ENCODE measurements at regions not wholly inside any gene's neighbourhood (a gene's known extent, or its start where the extent isn't known, plus 50 kb on each side); places are given as distances from the start of the nearest gene placed in this dataset.
A peak's percentile ranks its signal among the peaks of the same experiment; 100 is the strongest.
"Not testable (repeated sequence)": the region's sequence is repeated elsewhere in the genome, so short reads cannot be mapped to it uniquely, and the experiment has no call there.

DNA sequence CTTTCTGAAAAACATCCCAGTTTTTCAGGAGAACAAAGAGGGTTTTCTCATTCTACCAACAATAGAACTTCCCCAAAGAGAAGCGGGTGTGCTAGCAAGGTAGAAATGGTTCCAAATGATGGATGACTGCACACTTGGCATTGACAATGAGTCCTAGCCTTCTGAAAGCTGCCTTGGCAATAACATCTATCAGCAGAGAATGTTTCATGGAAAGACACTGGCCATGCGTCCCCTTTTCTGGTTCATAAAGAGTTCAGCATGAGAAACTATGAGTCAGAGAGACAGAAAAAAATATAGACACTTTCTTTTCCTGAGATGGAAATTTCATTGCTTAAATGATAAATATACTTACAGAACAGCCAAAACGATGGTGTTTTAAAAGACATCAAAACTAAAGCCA, 236.9 kb upstream of the PRKX start:
- no peak overlapping the region for H3K4me3 Mint-ChIP-seq
- H3K27ac ChIP-seq (ENCODE audit: insufficient read depth, low read length, poor library complexity, severe bottlenecking) = no peak overlapping the region
- H3K4me1 ChIP-seq (ENCODE audit: control insufficient read depth, insufficient read depth, low read length, poor library complexity, severe bottlenecking) = no peaks in the 10 kb centered on the region
- no peaks in the 10 kb centered on the region for H3K4me1 Mint-ChIP-seq
- no peak for ATAC-seq (ENCODE audit: low read depth in 2 of 2)
- no peak overlapping the region for H3K27ac Mint-ChIP-seq
- DNase-seq = no peak
- no peaks in the 10 kb centered on the region for H3K36me3 Mint-ChIP-seq
- H3K27me3 ChIP-seq (ENCODE audit: control insufficient read depth, insufficient read depth, low read length) = no peaks in the 10 kb centered on the region
- no peaks in the 10 kb centered on the region for H3K36me3 ChIP-seq (ENCODE audit: control insufficient read depth, insufficient read depth, low read length)
- H3K4me3 ChIP-seq (ENCODE audit: low read depth, low read length) = no peak overlapping the region
- H3K9me3 ChIP-seq (ENCODE audit: control insufficient read depth in 2 of 2, low read length in 2 of 2) = no peaks in the 10 kb centered on the region
- H3K27me3 Mint-ChIP-seq = no peaks in the 10 kb centered on the region
- H3K9me3 Mint-ChIP-seq = peaks cover 0 to 8% (median 0%) of the 10 kb centered on the region in 7 donors

DNA sequence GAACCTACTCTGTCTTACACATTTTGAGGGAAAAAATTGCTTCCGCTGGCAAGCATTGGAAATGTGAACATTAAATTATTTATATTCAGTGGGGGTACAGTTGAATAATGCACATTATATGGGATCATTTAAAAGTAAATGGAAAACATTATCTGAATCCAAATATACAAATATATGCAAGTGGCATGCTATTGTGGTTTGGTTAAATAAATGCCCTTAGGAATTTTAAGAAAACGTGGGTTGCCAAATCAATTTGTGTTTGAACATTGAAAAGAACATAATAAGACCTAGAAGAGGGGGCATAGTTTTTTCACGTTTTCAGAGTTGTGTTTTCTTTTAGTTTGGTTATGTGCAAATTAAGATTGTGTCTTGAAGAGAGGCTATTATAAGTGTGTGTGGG, 230.5 kb upstream of the PRKX start:
- H3K4me3 Mint-ChIP-seq = no peak overlapping the region
- no peaks in the 10 kb centered on the region for H3K36me3 Mint-ChIP-seq
- H3K27ac Mint-ChIP-seq = no peak overlapping the region

DNA sequence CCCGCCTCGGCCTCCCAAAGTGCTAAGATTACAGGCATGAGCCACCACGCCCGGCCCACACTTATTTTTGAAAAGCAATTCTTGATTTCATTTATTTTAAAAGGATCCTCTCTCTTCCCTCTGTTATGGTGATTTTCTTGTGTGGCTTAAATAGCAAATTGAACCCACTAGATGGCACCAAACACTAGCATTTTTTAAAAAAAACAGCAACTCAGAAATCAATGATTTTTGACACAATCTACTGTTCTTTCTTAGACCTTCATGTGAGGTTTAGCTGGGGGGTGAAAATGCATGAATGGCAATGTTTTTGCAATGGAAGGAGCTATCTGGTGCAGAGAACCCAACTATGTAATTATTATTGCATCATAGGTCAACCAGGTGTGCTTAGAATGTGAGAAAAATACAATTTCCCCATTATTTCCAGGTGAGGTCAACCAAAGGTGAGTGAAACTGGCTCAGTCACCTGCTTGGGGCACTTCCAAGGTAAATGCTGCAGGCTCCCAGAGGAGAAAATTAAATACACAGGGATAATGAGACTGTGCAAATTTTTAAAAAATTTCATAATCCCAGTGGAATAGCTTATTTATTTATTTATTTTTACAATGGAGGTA, 226.7 kb upstream of the PRKX start:
- peaks cover 0 to 5% (median 0%) of the 10 kb centered on the region in 7 donors for H3K9me3 Mint-ChIP-seq

More for the DNA sequence above, 230.5 kb upstream of the PRKX start:
- Histone ChIP-seq H3K27me3 (ENCODE audit: control insufficient read depth, insufficient read depth, low read length) (no peaks in the 10 kb centered on the region), H3K4me3 (ENCODE audit: low read depth, low read length) (no peak overlapping the region), H3K27ac (ENCODE audit: insufficient read depth, low read length, poor library complexity, severe bottlenecking) (no peak overlapping the region), H3K36me3 (ENCODE audit: control insufficient read depth, insufficient read depth, low read length) (no peaks in the 10 kb centered on the region), H3K9me3 (ENCODE audit: control insufficient read depth in 2 of 2, low read length in 2 of 2) (no peaks in the 10 kb centered on the region), H3K4me1 (ENCODE audit: control insufficient read depth, insufficient read depth, low read length, poor library complexity, severe bottlenecking) (no peaks in the 10 kb centered on the region)
- Mint-ChIP-seq H3K27me3 (no peaks in the 10 kb centered on the region), H3K9me3 (peaks cover 0 to 5% (median 0%) of the 10 kb centered on the region in 7 donors), H3K4me1 (no peaks in the 10 kb centered on the region)
- ATAC-seq (ENCODE audit: low read depth in 2 of 2) = no peak
- DNase-seq = no peak

DNA sequence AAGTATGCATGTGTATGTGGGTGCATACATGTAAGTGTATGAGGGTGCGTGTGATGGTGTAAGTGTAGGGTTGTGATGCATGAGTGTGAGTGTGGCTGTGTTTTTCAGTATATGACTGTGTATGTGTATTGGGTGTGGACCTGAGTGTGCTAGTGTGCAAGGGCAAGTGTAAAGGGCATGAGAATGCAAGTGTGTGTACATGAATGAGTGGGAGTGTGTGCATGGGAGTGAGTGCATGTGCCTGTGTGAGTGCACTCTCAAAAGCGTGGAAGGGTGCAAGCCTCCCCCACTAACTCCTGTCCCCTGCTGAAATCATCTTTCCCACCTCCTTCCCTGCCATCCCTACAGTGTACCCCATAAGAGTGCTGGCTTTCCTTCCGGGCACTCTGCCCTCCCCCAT, 225.1 kb upstream of the PRKX start:
- H3K4me3 Mint-ChIP-seq = no peak overlapping the region
- no peak overlapping the region for H3K4me3 ChIP-seq (ENCODE audit: low read depth, low read length)
- H3K9me3 Mint-ChIP-seq = peaks cover 0 to 5% (median 0%) of the 10 kb centered on the region in 7 donors
- H3K36me3 Mint-ChIP-seq = no peaks in the 10 kb centered on the region
- H3K27me3 Mint-ChIP-seq = no peaks in the 10 kb centered on the region
- no peaks in the 10 kb centered on the region for H3K9me3 ChIP-seq (ENCODE audit: control insufficient read depth in 2 of 2, low read length in 2 of 2)
- no peaks in the 10 kb centered on the region for H3K36me3 ChIP-seq (ENCODE audit: control insufficient read depth, insufficient read depth, low read length)
- ATAC-seq (ENCODE audit: low read depth in 2 of 2) = no peak
- DNase-seq = no peak
- no peak overlapping the region for H3K27ac ChIP-seq (ENCODE audit: insufficient read depth, low read length, poor library complexity, severe bottlenecking)
- no peaks in the 10 kb centered on the region for H3K4me1 Mint-ChIP-seq
- H3K27me3 ChIP-seq (ENCODE audit: control insufficient read depth, insufficient read depth, low read length) = no peaks in the 10 kb centered on the region
- H3K4me1 ChIP-seq (ENCODE audit: control insufficient read depth, insufficient read depth, low read length, poor library complexity, severe bottlenecking) = no peaks in the 10 kb centered on the region
- no peak overlapping the region for H3K27ac Mint-ChIP-seq

More for the DNA sequence above, 226.7 kb upstream of the PRKX start:
- DNase-seq (peak in 2 of 3 donors; percentile 19 to 28), ATAC-seq (ENCODE audit: low read depth in 2 of 2) (no peak)
- Histone ChIP-seq H3K4me3 (ENCODE audit: low read depth, low read length) (no peak overlapping the region), H3K4me1 (ENCODE audit: control insufficient read depth, insufficient read depth, low read length, poor library complexity, severe bottlenecking) (no peaks in the 10 kb centered on the region), H3K36me3 (ENCODE audit: control insufficient read depth, insufficient read depth, low read length) (no peaks in the 10 kb centered on the region), H3K9me3 (ENCODE audit: control insufficient read depth in 2 of 2, low read length in 2 of 2) (no peaks in the 10 kb centered on the region), H3K27ac (ENCODE audit: insufficient read depth, low read length, poor library complexity, severe bottlenecking) (no peak overlapping the region), H3K27me3 (ENCODE audit: control insufficient read depth, insufficient read depth, low read length) (no peaks in the 10 kb centered on the region)
- H3K4me1 Mint-ChIP-seq = no peaks in the 10 kb centered on the region
- H3K27ac Mint-ChIP-seq = no peak overlapping the region
- no peaks in the 10 kb centered on the region for H3K27me3 Mint-ChIP-seq
- no peak overlapping the region for H3K4me3 Mint-ChIP-seq
- H3K36me3 Mint-ChIP-seq = no peaks in the 10 kb centered on the region

DNA sequence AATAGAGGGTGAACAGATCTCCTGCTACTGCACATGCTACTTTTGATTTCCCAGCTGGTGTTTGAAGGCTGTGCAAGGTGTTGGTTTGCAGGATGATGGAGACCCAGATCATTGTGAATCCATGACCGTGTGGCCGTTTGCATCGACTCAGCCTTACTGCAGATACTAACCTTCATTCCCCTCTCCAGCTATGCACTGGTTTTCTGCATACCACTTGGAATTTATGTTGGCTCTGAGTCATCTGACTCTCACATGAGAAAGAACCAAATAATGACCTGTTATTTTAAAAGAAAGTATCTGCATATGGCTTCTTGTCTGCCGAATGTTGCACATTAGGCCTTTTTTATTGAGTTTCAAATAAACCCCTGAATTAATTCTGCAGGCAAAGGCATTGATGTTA, 221.7 kb upstream of the PRKX start:
- not testable (repeated sequence) for H3K27ac Mint-ChIP-seq

DNA sequence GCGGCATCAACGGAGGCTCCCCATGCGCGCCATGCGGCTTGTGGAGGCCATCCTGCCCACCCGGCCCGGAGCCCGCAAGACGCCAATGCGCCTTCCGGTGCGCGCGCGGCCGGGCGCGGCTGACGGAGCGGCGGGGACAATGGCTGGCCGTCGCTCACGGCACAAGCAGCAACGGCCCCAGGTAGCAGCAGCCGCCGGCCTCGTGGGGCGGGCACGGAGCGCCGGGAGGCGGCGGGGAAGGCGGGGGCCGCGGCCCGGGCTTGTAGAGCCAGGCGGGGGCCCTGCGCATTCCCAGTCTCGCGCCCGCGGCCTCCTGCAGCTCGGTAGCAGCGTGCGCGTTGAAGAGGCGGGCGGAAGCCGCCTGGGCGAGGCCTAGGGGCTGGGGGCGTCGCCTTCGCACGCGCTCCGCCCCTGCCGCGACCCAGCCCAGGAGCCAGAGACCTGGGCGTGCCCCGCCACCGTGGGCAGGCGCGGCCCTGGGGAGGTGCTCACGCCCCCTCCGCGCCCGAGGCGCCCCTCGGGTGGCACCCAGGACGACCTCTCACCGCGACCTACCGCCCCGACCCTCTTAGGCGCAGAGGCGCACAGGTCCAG, 207.1 kb upstream of the PRKX start:
- DNase-seq, H3K4me3 Mint-ChIP-seq, H3K27me3 Mint-ChIP-seq: not testable (repeated sequence)

More for the DNA sequence above, 221.7 kb upstream of the PRKX start:
- H3K36me3 Mint-ChIP-seq; H3K27me3 Mint-ChIP-seq; H3K4me3 Mint-ChIP-seq; H3K9me3 ChIP-seq (ENCODE audit: control insufficient read depth in 2 of 2, low read length in 2 of 2); DNase-seq; H3K4me1 ChIP-seq (ENCODE audit: control insufficient read depth, insufficient read depth, low read length, poor library complexity, severe bottlenecking); H3K27me3 ChIP-seq (ENCODE audit: control insufficient read depth, insufficient read depth, low read length); H3K36me3 ChIP-seq (ENCODE audit: control insufficient read depth, insufficient read depth, low read length); H3K4me3 ChIP-seq (ENCODE audit: low read depth, low read length); H3K27ac ChIP-seq (ENCODE audit: insufficient read depth, low read length, poor library complexity, severe bottlenecking); H3K4me1 Mint-ChIP-seq; H3K9me3 Mint-ChIP-seq; ATAC-seq (ENCODE audit: low read depth in 2 of 2): not testable (repeated sequence)

DNA sequence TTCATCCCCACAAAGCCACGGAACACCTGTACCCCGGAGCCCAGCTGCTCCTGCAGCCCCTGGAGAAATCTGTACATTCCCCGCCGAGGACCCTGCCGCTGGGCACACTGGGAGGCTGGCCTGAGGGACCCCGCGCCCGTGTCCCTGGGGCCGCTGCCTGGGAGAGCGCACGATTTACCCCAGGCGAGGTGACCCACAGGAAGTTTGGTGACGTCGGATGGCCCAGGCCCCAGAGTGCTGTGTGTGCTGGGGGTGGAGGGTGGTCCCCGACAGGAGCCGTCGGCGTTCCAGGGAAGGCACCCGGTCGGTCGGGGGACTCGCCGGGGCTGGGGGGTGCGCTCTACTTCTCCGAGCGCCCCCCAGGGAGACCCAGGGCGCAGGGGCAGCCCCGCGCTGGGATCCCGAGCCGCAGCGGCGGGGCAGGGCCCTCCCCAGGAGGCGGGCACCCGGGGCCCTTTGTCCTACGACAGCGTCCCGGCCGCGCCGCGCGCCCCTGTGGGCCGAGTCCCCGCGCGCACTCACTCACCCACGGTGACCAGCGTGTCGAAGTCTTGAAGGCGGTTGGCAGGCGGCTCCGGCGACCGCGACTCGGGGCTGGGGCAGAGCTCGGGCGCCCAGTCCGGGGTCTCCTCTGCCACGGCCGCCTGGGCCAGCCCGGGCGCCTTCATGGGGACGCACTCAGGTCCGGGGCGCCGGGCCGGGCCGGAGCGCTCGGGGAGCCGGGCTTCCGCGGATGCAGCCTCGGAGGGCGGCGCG, 206.4 kb upstream of the PRKX start:
- not testable (repeated sequence) for H3K27ac Mint-ChIP-seq; H3K4me1 ChIP-seq (ENCODE audit: control insufficient read depth, insufficient read depth, low read length, poor library complexity, severe bottlenecking); H3K36me3 Mint-ChIP-seq; H3K27me3 ChIP-seq (ENCODE audit: control insufficient read depth, insufficient read depth, low read length); H3K9me3 ChIP-seq (ENCODE audit: control insufficient read depth in 2 of 2, low read length in 2 of 2); H3K27ac ChIP-seq (ENCODE audit: insufficient read depth, low read length, poor library complexity, severe bottlenecking); H3K4me3 Mint-ChIP-seq; H3K4me1 Mint-ChIP-seq; H3K9me3 Mint-ChIP-seq; DNase-seq; ATAC-seq (ENCODE audit: low read depth in 2 of 2); H3K4me3 ChIP-seq (ENCODE audit: low read depth, low read length); H3K27me3 Mint-ChIP-seq; H3K36me3 ChIP-seq (ENCODE audit: control insufficient read depth, insufficient read depth, low read length)

More for the DNA sequence above, 207.1 kb upstream of the PRKX start:
- H3K27ac Mint-ChIP-seq; H3K9me3 Mint-ChIP-seq; H3K4me1 ChIP-seq (ENCODE audit: control insufficient read depth, insufficient read depth, low read length, poor library complexity, severe bottlenecking); H3K4me3 ChIP-seq (ENCODE audit: low read depth, low read length); H3K4me1 Mint-ChIP-seq; H3K27me3 ChIP-seq (ENCODE audit: control insufficient read depth, insufficient read depth, low read length); H3K27ac ChIP-seq (ENCODE audit: insufficient read depth, low read length, poor library complexity, severe bottlenecking); H3K36me3 Mint-ChIP-seq; H3K9me3 ChIP-seq (ENCODE audit: control insufficient read depth in 2 of 2, low read length in 2 of 2); H3K36me3 ChIP-seq (ENCODE audit: control insufficient read depth, insufficient read depth, low read length): not testable (repeated sequence)
- peak; percentile 95 to 98 for ATAC-seq (ENCODE audit: low read depth in 2 of 2)

DNA sequence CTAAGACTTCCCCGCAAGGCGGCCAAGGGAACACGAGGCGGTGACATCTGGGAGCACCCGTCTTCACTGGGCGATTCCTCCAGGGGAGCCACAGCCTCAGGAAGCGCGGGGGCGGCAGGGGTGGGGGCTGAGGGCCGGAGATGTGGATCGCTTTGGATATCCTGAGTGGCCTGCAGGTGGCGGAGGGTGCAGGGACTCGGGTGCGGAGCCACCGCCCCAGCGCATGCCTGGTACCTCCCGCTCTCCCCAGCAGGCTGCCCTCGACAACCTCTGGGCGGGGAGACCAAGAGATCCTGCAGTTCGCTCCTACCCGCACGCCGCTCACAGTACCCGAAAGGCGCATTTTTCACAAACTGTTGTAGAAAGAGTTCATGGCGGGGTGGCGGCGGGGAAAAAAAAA, 201.4 kb upstream of the PRKX start:
- DNase-seq; H3K9me3 ChIP-seq (ENCODE audit: control insufficient read depth in 2 of 2, low read length in 2 of 2); H3K27me3 ChIP-seq (ENCODE audit: control insufficient read depth, insufficient read depth, low read length); H3K27ac ChIP-seq (ENCODE audit: insufficient read depth, low read length, poor library complexity, severe bottlenecking); H3K36me3 Mint-ChIP-seq; H3K4me1 Mint-ChIP-seq; H3K4me3 Mint-ChIP-seq; H3K4me1 ChIP-seq (ENCODE audit: control insufficient read depth, insufficient read depth, low read length, poor library complexity, severe bottlenecking); H3K27me3 Mint-ChIP-seq; H3K9me3 Mint-ChIP-seq; H3K36me3 ChIP-seq (ENCODE audit: control insufficient read depth, insufficient read depth, low read length); ATAC-seq (ENCODE audit: low read depth in 2 of 2); H3K27ac Mint-ChIP-seq; H3K4me3 ChIP-seq (ENCODE audit: low read depth, low read length): not testable (repeated sequence)

Data from CD4-positive, CD25-positive, alpha-beta regulatory T cell (primary cell).